Skeletal muscle cell (primary cell): ENCODE measurements at regions not wholly inside any gene's neighbourhood (a gene's known extent, or its start where the extent isn't known, plus 50 kb on each side); places are given as distances from the start of the nearest gene placed in this dataset.

Experiments
- DNase-seq: peaks from one replicate; pipeline ENCODE4 v3.0.0-alpha.2; 2010; ENCODE audit warnings: low read depth
- H3K4me3 ChIP-seq: 2 replicates; pipeline ENCODE4 v1.5.1; 2011; ENCODE audit warnings: low read depth, mild to moderate bottlenecking, control low read depth, low read length, moderate library complexity

DNA sequence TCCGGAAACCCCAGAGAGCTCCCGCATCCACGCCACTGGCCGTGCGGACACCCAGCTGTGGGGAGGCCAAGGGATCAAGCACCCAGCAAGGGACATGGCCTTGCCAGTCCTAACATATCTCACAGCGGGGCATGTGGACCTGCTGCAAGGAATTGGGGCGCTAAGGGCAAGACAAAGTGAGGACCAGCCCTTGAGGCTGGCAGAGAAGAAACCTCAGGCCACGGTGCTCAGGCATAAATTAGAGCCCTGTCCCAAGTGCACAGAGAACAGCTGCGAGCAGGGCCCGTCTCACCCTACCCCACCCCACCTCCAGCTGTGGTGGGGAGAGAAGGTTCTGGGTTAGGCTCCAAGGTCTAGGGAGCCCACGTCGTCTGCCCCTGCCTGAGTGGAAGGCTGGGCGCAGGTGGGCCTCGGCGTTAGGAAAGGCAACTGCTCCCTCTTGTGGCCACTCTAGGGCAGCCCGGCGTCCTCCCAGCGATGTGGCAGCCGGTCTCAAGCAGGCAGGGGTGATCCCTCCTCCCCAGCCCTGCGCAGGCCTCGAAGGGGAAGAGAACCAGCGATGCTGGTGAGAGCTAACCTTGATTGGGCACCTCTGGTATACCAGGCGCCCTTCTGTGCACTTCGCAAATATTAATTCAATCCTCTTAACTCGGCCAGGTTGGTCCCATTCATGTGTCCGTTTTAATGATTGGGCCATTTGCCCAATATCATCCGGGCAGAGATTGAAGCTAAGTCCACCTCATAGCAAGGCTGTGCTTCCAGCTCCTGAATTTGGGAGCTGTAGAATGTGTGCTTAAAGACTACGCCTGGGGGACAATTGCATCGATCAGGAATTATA, 235.8 kb downstream of the NFATC2 start:
- H3K4me3 ChIP-seq: no peak overlapping the region
- DNase-seq: no peak

- DNase-seq: no peak
- H3K4me3 ChIP-seq: no peak overlapping the region
Observed at GRCh38 chr20:51306081-51306480, 236.4 kb downstream of the NFATC2 start.

DNA sequence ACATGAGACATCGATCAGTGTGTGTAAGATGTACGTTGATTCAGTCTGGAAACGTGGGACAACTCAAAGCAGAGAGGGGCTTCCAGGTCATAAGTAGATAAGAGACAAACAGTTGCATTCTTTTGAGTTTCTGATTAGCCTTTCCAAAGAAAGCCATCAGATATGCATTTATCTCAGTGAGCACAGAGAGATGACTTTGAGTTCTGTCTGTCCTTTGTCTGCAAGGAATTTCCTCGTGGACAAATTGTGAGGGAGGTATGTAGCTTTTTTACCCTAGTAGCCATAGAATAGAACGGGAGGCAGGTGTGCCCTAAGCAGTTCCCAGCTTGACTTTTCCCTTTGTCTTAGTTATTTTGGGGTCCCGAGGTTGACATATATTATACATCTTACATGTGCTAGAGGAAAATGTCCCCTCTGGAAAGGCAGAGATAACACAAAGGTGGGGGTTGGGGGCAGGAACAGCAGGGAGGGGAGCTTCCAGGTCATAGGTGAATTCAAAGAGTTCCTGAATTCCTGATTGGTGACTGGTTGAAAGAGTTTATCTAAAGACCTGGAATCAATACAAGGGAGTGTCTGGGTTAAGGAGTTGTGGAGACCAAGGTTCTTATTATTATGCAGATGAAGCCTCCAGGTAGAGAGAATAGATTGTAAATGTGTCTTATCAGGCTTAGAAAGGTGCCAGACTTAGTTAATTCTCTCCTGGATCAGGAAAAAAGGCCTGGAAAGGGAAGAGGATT, 237.0 kb downstream of the NFATC2 start:
- no peak for DNase-seq
- no peak overlapping the region for H3K4me3 ChIP-seq

DNA sequence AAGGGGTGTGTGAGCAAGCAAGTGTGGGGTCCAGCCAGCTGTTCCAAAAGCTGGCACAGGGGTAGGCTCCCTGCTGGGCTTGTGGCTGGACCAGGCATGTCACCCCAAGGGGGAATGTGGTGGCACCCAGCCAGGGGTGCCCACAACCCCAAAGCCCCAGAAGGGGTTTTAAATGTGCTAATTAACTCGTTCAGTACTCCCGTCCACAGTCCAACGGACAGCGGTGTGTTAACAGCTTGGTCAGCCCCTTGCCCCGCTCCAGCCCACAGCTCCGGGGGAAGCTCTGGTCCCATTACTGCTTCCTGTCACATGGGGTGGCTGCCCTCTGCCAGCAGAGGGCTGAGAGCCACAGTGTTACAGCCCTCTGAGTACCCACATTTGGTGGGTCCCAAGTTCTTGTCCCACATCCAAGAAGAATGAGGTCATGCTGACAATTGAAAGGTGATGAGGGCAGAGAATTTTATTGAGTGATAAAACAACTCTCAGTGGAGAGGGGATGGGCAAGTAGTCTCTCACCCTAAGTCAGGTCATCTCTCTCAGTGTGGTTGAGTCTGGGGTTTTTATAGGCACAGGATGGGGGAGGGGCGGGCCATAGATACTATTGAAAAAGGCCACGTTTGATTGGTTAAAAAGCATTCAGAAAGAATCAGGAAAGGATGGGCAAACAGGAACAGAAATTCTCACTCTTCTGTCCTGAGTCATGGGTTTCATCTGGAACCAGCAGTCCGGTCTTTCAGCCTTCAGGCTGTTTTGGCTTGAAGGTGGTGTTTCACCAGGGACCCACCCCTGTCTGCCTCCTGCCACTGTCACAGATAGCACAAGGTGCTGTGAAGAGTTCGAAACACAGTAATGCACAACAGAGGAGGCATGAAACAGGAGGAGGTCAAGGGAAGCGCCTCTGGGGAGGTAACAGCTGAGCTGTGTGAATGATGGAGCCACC, 238.5 kb downstream of the NFATC2 start:
- DNase-seq: no peak
- no peak overlapping the region for H3K4me3 ChIP-seq

DNA sequence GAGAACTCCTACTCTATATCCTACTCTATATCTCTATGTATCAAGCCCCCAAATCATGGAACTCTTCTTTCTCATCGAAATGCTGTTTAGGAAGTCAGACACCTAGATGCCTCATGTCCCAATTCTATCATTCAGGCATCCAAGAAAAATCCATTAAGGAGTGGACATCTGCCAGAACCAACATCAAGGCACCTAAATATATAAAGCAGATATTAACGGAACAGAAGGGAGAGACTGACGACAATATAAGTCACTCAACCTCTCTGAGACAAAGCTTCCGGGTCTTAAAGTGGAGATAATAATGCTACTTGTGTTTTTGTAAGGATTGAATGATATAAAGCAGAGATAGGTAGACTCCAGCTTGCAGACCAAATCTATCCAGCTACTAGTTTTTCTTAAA, 241.5 kb downstream of the NFATC2 start:
- H3K4me3 ChIP-seq: no peak overlapping the region
- no peak for DNase-seq

DNA sequence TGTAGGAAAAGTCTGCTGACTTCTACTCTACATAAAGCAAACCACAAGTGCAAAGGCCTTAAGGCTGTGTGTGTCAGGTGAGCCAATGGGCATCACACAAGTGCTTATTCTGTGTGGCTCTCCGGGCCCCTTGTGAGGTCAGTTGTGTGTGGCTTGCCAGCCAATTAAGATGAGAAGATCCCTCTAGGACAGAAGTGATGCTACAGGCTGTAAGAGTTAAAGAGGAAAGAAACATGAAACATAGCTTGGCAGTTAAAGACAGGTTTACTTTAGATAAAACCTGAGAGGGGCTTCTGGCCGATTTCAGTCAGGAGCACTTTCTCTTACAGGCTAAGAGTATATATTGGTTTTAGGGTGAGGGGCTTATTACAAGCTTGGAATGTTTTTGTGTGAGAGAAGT, 242.4 kb downstream of the NFATC2 start:
- no peak overlapping the region for H3K4me3 ChIP-seq
- no peak for DNase-seq

DNA sequence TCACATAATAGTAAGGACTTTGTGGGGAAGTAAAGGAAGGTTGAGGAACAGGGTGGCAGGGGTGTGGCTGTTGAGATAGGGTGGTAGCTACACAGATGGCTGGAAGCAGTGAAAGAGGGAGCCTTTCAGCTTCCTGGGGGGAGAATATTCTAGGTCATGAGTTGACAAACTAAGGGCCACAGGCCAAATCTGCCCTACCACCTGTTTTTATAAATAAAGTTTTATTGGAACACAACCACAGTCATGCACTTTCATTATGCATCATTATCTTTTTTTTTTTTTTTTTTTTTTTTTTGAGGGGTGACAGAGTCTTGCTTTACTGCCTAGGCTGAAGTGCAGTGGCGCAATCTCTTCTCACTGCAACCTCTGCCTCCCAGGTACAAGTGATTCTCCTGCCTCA, 243.1 kb downstream of the NFATC2 start:
- no peak overlapping the region for H3K4me3 ChIP-seq
- DNase-seq: no peak

GRCh38 chr20:51298141-51298749, 244.3 kb downstream of the NFATC2 start:
- no peak for DNase-seq
- no peak overlapping the region for H3K4me3 ChIP-seq

DNA sequence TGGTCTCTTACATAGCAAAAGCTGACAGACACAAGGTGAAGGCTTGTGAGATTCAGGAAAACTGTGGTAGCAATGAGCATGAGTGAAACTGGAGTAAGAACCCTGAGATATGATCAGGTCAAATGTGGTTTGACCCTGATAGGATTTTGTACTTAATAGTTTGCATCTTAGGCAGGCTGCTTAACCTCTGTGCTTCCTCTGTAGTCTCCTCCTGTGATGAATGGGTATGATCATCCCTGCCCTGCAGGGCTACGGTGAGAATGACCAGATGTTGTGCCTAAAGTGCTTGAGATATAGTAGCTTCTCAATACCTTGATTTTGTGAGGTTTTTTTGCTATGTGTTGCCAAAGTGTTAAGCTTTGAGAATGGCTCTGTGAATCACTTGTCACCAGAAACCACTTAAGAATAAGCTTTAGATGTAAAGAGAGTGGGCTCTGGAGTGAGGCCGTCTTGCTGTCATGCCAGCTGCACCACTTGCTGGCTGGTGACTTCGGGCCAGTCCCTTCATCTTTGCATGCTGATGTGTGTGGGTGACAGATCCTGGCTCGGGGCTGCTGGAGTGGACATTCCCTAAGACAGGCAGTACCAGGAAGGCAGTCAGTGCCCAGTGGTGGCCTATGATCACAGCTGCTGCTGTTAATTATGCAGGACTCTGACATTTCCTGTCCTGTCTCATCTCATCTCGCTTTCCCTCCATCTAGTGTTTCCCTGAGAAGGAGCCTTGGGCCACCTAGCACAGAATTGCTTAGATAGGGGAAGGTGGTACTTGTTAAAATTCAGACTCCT, 254.7 kb downstream of the NFATC2 start:
- no peak overlapping the region for H3K4me3 ChIP-seq
- no peak for DNase-seq

DNA sequence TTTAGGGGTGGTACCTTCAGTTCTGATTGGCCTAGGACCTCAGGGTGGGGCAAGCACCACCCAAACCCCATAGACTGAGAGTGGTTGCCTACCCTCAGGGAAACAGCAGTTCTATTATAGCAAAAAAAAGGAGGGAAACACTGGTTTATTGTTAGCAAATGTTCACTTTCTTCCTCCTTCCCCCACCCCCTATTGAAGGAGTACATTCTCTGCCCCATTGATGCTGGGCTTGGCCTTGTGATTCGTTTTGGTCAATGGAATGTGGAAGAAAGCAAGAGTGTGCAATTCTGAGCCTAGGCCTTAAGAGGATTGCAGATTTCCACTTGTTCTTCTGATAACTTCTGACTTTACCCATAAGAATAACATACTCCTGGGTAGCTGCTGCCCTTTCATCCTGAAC, 255.8 kb downstream of the NFATC2 start:
- DNase-seq: no peak
- no peak overlapping the region for H3K4me3 ChIP-seq

GRCh38 chr20:51285684-51286083, 256.8 kb downstream of the NFATC2 start:
- no peak for DNase-seq
- no peak overlapping the region for H3K4me3 ChIP-seq

GRCh38 chr20:51284871-51285270, 257.6 kb downstream of the NFATC2 start:
- no peak for DNase-seq
- no peak overlapping the region for H3K4me3 ChIP-seq

DNA sequence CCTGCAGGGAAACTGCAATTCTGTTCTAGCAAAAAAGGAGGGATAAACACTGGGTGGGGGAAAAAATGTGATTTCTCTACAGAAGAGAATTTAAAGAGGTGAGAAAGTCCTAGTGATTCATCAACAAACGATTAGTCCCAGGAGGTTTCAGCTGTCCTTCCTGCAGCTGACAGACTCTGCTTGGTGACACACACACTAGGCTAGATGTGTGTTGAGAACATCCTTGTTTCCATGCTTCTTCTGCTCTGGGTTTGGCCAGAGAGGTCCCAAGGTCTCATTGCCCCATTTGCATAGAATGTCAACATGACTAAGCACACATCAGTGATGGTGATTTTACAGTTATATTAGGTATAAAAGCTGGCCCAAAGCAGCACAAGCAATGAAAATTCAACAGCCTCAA, 258.3 kb downstream of the NFATC2 start:
- H3K4me3 ChIP-seq: no peak overlapping the region
- DNase-seq: no peak

GRCh38 chr20:51281521-51281920, 258.6 kb upstream of the KCNG1 start:
- no peak for DNase-seq
- no peak overlapping the region for H3K4me3 ChIP-seq

DNA sequence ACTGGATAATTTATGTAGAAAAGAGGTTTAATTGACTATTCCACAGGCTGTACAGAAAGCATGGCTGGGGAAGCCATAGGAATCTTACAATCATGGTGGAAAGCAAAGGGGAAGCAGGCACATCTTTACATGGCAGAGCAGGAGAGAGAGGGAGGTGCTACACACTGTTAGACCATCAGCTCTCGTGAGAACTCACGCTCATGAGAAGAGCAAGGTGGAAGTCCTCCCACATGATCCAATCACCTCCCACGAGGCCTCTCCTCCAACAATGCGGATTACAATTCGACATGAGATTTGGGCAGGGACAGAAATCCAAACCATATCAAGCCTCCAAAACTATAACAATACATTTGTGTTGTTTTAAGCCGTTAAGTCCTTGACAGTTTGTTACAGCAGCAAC, 257.1 kb upstream of the KCNG1 start:
- H3K4me3 ChIP-seq: no peak overlapping the region
- DNase-seq: no peak

DNA sequence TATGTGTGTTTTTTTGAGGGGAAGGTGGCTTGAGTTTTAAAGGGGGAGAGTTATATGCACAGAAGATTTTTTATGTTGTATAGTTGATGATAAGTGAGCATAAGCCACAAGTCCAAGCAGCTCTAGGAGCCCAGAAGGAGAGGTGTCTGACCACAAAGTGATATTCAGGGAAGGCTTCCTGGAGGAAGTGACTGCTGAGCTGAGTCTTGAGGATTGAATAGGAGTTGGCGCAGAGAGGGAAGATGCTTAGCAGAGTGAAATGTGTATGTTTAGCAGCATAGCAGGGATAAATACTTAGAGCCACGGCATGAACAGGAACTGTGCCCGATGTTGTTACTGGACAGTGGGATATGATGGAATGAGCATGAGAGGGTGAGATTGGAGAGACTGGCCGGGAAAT, 255.1 kb upstream of the KCNG1 start:
- DNase-seq: no peak
- no peak overlapping the region for H3K4me3 ChIP-seq

DNA sequence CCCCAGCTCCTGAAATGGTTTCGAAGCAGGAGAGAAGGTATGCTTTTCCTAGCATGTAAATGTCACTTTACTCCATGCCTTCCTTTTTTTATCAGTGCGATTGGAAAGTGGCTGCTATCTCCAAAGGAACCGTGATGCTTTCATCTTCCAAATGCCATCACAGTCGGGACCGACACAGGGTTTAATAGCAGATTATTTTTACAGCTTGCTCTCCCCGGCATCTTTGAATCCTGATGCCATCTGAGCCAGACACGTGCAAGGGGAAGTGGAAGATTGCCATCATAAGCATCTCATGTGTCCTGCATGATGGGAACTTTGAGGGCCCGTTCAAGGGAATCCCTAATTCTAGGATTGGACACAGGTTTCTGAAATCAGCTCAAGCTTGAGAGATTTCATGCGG, 253.4 kb upstream of the KCNG1 start:
- no peak for DNase-seq

GRCh38 chr20:51275826-51276225, 252.9 kb upstream of the KCNG1 start:
- no peak overlapping the region for H3K4me3 ChIP-seq
- DNase-seq: peak; percentile 35

More for the DNA sequence above, 253.4 kb upstream of the KCNG1 start:
- H3K4me3 ChIP-seq: no peak overlapping the region

DNA sequence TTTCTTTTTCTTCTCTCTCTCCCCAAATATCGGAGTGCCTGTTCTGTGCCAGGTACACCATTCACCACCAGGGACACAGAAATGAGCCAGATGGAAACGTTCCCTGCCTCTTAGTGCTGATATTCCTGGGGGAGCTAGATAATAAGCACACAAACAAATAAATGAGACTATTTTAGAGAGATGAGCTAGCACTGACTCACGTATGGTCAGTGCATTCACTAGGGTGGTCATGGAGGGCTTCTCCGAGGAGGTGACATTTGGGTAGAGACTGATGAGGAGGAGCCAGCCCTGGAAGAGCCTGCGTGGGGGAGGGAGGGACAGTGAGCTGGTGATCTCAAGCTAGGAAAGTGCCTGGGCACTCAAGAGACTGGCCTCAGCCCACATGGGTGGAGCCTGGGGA, 252.3 kb upstream of the KCNG1 start:
- no peak for DNase-seq
- no peak overlapping the region for H3K4me3 ChIP-seq
